ENCODE measurements at regions not wholly inside any gene's neighbourhood (a gene's known extent, or its start where the extent isn't known, plus 50 kb on each side); places are given as distances from the start of the nearest gene placed in this dataset.

DNA sequence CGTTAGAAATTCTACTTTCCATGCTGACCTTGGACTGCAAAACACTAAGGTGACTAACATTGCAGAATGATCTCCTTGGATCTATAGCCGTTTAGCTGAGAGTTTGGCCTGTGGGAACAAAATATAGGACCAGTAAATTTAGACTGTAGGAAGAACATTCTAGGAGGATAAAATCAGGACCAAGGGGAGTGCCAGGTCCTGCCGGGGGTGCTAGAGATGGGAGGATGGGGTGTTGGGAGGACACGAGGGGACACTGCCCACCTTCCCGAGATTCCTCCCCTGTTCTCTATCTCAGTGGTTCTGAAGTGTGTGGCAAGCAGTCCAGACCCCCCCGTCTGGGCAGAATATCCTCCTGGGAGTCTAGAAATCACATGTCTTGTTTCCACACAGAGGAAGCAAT, 445.2 kb downstream of the ZSWIM6 start:
- DNase-seq (ENCODE audit: low read depth in 4 of 4, low spot score in 2 of 4), result no peak

DNA sequence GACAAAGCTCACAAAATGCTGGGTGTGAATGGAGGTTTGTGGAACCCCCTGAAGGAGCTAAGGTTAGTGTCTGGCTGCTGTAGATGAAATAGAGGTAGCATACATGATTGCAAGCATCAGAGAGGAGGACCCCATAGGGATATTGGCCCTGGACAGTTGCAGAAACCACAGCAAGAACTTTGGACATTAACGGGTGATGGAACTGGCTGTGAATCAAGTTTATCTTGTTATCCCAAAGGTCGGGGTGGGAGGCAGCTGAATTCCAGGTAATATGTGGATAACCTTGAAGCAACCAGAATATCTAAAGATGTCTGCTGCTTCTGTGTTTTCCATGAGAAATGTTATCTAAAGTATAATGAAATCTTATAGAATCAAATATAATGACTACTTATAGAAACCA, 447.7 kb downstream of the ZSWIM6 start:
- no peak for DNase-seq (ENCODE audit: low read depth in 4 of 4, low spot score in 2 of 4)

GRCh38 chr5:61783481-61783880, 451.4 kb downstream of the ZSWIM6 start:
- DNase-seq (ENCODE audit: low read depth in 4 of 4, low spot score in 2 of 4), result no peak

- no peak for DNase-seq (ENCODE audit: low read depth in 4 of 4, low spot score in 2 of 4)
These were observed 452.3 kb downstream of the ZSWIM6 start for GRCh38 chr5:61784341-61784740.

- no peak for DNase-seq (ENCODE audit: low read depth in 4 of 4, low spot score in 2 of 4)
These were observed 456.5 kb downstream of the ZSWIM6 start for GRCh38 chr5:61788548-61788947.

DNA sequence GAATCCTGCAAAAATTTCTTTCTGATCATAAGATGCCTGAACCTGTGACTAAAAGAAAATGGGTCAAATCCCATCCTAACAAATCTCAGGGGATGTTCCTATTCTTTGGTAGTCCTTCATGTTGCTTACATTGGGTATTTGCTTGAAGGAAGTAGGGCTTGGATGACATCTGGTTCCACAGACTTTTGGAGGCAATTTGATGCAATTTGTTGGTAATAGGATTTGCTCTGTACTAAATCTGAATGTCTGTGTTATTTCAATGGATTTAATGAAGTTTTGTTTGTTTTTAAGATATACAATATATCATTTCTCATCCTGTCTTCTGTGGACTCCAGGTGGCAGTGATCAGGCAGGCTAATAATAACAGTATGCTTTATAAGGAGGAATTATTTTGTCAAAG, 457.9 kb downstream of the ZSWIM6 start:
- no peak for DNase-seq (ENCODE audit: low read depth in 4 of 4, low spot score in 2 of 4)

DNA sequence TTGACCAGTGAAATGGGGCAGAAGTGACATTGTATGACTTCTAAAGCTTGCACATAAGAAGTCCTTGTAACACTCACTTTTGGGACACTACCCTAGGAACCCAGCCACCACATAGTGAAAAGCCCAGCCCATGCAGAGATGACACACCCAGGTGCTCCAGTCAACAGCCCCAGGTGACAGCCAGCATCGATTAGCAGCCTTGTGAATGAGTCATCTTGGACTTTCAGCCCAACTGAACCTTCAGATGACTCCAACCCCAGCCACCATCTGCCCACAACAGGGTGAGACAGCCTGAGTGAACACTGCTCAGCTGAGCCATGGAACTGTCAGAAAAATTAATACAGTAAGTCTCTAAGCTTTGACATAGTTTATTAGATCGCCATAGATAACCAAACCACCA, 458.6 kb downstream of the ZSWIM6 start:
- no peak for DNase-seq (ENCODE audit: low read depth in 4 of 4, low spot score in 2 of 4)

DNA sequence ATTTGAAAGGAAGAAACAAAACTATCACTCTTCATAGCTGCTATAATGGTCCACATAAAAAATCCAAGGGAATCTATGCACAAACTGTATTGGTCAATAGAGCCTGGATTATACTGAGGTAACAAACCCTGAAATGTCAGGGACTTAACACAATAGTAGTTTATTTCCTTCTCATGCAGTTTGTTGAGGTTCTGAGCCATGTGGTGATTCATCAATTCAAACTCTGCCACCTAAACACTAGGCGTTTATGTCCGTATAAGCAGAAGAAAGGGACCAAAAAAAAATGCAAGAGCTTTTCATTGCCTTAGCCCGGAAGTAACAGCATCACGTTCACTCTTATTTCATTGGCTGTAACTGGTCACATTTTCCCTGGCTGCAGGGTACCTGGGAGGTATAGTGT, 464.7 kb downstream of the ZSWIM6 start:
- no peak for DNase-seq (ENCODE audit: low read depth in 4 of 4, low spot score in 2 of 4)

DNA sequence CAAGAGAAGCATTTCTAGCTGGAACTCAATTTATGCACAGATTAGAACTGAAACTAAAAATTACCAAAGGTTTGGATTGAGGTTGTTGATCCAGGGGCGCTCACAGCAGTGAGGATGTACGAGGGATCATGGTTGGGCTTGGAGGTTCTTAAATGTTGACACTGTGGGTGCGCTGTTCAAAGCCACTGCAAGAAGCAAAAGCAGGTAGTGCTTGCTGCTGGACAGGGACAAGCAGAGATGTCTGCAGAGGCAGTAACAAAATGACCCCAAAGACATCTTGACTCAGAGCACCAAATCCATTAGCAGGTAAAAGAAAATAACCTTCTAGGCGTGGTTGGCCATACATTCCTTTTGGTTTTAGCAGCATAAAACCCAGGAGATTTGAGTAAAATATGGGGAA, 468.4 kb downstream of the ZSWIM6 start:
- no peak for DNase-seq (ENCODE audit: low read depth in 4 of 4, low spot score in 2 of 4)

DNA sequence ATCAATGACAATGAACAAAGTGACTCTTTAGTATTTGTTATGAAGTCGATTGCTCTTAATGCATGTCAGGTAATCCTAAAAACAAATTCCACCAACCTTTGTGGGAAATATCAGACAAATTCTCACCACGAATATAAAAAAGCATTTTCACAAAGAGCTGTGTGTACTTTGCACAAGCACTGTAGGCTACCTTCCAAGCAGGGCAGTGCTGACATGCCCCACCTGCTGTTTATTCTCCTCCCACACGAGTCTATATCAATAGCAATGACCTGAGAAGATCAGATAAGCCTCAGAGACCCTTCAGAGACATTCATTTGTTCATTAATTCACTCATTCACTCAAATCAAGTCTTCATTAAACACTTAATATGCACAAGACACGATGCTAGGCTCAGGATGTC, 469.1 kb downstream of the ZSWIM6 start:
- DNase-seq (ENCODE audit: low read depth in 4 of 4, low spot score in 2 of 4), result no peak

- DNase-seq (ENCODE audit: low read depth in 4 of 4, low spot score in 2 of 4), result no peak
These were observed 470.4 kb downstream of the ZSWIM6 start for GRCh38 chr5:61802456-61802855.

- DNase-seq (ENCODE audit: low read depth in 4 of 4, low spot score in 2 of 4), result no peak
These were observed 473.0 kb downstream of the ZSWIM6 start for GRCh38 chr5:61805101-61805500.

DNA sequence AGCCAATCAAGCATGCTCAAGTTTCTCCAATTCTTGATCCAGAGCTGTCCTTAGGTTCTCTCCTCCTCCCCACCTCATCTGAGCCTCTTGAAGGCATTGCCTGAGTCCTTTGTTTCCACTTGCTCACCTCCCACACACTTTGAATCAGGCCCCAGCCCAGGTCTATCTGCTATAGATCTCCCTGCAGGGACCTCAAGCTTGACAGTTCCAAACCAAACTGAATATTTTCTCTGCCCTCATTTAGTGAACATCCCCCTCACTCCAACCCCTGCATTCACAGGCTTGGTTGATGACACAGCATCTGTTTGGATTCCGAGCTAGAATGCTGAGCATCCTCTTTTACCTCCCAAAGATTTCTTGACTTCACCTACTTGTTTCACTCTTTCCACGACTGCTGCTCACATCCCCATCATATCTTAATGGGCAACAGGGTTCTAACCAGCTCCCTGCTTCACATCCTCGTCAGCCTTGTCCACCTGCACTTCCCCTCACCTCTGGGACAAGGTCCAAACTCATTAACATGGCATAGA, 474.5 kb downstream of the ZSWIM6 start:
- DNase-seq (ENCODE audit: low read depth in 4 of 4, low spot score in 2 of 4), result no peak

DNA sequence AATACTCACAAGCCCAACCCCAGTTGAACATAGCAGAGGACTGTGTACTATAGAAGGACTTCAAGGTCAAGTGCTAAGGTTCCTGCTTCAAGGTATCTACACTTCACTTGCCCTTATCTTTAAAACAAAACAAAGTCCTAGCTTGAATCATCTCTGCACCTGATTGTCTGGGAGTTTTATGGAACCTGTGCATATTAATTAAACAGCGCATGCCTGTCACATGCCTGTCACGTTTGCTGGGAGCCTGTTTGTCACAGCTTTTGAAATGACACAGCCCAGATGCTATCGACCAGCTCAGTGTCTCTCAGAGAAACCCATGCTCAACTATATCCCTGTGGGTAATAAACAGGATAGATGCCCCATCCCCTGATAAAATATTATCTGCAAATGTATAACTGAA, 476.0 kb downstream of the ZSWIM6 start:
- no peak for DNase-seq (ENCODE audit: low read depth in 4 of 4, low spot score in 2 of 4)

- no peak for DNase-seq (ENCODE audit: low read depth in 4 of 4, low spot score in 2 of 4)
These were observed 476.9 kb downstream of the ZSWIM6 start for GRCh38 chr5:61808909-61809308.

DNA sequence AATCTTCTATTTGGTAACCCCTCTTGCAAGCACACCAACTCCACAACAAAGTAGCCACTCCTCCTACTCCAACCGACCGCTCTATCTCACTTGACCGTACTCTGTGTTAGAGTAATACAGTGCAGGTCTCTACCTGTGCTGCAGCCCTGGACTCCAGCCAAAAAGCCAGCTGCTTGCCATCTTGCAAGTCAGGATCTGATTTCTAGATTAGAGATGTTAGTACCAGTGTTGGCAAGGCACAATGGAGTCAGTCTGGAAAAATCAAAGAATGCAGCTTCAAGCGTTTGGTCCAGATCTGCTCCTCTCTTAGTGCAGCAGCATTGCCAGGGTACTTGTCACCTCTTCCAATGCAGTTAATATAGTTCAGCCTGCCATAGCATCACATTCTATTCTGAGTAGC, 477.6 kb downstream of the ZSWIM6 start:
- peak in 1 of 4 donors; percentile 7 for DNase-seq (ENCODE audit: low read depth in 4 of 4, low spot score in 2 of 4)

GRCh38 chr5:61811052-61811451, 479.0 kb downstream of the ZSWIM6 start:
- no peak for DNase-seq (ENCODE audit: low read depth in 4 of 4, low spot score in 2 of 4)

DNA sequence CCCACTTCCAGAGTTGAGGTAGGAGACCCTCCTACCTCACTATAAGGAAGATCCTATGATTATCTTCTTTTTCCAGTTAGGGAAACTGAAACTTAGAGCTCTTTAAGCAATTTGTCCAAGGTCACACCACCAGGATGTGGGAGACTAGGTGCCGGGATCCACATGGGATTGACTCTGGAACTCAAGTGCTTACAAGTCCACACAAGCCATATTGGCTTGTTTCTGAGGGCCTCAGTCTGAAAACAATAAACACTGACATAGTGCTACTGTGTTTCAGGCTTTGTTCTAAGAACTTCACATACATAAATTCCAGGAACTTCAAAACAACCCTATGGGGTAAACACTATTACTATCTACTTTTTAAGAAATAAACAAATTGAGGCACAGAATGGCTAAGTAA, 481.3 kb downstream of the ZSWIM6 start:
- no peak for DNase-seq (ENCODE audit: low read depth in 4 of 4, low spot score in 2 of 4)

DNA sequence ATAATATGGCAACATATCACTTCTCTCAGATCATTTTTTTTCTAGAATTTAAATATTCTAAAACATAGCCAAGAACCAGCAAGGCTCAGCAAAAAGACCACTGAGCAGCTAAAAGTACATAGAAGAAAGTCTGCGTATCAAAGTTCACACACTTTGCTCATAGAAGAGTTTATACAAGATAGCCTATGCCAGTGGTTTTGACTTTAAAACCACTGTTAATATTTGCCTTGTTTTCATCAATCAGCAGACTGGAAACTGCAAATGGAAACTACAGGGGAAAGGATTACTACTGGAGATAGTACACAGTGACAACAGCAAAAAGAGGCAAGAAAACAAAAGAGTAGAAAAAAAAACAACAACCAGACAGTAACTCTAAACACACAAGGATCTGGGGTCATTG, 483.3 kb downstream of the ZSWIM6 start:
- DNase-seq (ENCODE audit: low read depth in 4 of 4, low spot score in 2 of 4), result no peak

DNA sequence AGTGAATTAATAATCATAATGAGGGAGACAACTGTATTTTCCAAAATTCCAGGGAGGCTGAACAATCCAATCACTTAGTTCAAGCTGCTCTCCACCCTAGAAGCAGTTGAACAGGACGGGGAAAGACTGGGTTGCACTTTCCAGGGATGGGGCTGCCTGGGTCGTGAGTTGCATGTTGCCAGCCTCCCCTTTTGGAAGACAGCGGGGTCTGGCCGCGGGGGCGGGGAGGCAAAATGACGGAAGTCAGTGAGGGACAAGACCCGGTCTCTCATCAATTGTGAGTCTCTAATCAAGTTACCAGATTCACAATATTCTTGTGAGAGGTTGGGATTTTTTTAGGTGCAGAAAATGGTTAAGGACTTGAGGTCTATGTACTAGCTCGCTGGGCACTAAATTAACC, 484.1 kb downstream of the ZSWIM6 start:
- DNase-seq (ENCODE audit: low read depth in 4 of 4, low spot score in 2 of 4), result no peak

GRCh38 chr5:61816585-61817450, 484.8 kb downstream of the ZSWIM6 start:
- no peak for DNase-seq (ENCODE audit: low read depth in 4 of 4, low spot score in 2 of 4)

DNA sequence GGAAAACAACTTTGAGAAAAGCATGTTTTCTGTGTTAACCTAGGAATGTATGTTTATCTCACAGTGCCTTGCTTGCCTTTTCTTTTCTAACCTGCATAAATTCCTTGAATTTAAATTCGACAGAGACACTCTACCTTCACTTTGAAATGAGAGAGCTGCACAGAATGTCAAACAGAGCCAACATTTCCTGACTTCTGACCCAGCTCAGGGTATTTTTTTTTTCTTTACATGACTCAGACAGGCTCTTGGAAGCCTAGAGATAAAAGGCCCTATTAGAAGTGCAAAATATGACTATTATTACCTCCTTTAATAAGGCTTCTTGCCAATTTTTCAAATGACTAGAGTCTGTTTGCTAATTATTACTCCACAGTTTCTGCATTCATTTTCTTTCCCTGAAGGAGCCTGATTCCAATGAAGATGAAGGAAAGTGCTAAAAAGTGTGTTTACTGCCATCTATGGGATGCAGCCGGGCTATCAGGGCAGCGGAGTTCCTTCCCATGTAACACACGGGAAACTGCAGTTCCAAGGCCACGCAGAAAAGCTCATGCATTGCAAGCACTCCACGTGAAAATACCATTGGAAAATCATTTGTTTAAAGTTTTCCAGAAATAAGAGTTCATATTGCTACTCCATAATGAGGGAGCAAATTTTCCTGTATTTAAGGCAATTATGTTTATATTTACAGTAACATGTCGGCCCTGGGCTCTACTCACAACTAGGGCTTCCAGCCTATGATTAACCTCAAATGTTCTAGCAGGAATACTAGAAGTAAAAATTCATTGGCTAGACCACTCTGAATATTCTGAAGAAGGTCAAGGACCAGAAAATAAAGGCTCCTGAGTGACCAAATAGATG, 485.6 kb downstream of the ZSWIM6 start:
- peak in 3 of 4 donors; percentile 26 to 55 (median 36) for DNase-seq (ENCODE audit: low read depth in 4 of 4, low spot score in 2 of 4)
